Activated naive CD4-positive, alpha-beta T cell treated with anti-CD3 and anti-CD28 coated beads for 36 hours (primary cell): ENCODE measurements at regions not wholly inside any gene's neighbourhood (a gene's known extent, or its start where the extent isn't known, plus 50 kb on each side); places are given as distances from the start of the nearest gene placed in this dataset.
"Not testable (repeated sequence)": the region's sequence is repeated elsewhere in the genome, so short reads cannot be mapped to it uniquely, and the experiment has no call there.

ENCODE experiments used
- CTCF ChIA-PET: fragments of 350-600 bp; sonication (Branson Sonifier 250); formaldehyde crosslinking; loops from one replicate; lab custom pipeline; 2021; ENCODE audit warnings: antibody characterized with exemption; lab: Charles Lee
- DNase-seq: peaks from one replicate; pipeline ENCODE4 v3.0.0-alpha.2; 2020
- H3K27ac Mint-ChIP-seq: one replicate; pipeline ENCODE4 v1.8.0; 2021; ENCODE audit warnings: mild to moderate bottlenecking, mixed read lengths
- H3K27me3 Mint-ChIP-seq: one replicate; pipeline ENCODE4 v1.8.0; 2021; ENCODE audit warnings: low read depth, mixed read lengths
- H3K36me3 Mint-ChIP-seq: one replicate; pipeline ENCODE4 v1.8.0; 2021; ENCODE audit warnings: low read depth, mixed read lengths
- H3K4me1 Mint-ChIP-seq: one replicate; pipeline ENCODE4 v1.8.0; 2021; ENCODE audit warnings: low read depth, mixed read lengths
- H3K4me3 Mint-ChIP-seq: one replicate; pipeline ENCODE4 v1.8.0; 2021; ENCODE audit warnings: mild to moderate bottlenecking, moderate library complexity, mixed read lengths
- H3K9me3 Mint-ChIP-seq: one replicate; pipeline ENCODE4 v1.8.0; 2021; ENCODE audit warnings: mixed read lengths
- intact Hi-C: fragments of 100-400 bp; cut with micrococcal nuclease; formaldehyde crosslinking; loops from one replicate; pipeline ENCODE4 v1.15.1; 2023

DNA sequence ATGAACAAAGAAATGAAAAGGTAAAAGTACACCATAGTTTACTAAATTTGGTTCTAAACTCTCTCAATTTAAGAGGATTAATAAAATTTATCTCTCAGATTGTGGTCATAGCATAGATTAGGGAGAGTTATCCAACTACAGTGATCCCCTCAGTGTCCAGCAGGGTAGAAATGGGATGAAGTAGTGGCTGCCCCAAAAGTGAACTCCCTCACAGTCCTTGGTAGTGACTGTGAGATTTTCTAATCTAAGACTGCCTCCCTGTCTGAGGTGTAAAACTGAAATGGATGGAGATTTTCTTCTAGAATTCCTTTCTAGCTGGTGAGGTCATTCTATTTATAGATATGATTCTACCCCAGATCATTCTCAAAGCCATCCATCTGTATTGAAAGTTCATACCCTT is 455.5 kb downstream of the ACTL7B start:
- intact Hi-C loops = no loop called here
- H3K27me3 Mint-ChIP-seq = no peaks in the 10 kb centered on the region

DNA sequence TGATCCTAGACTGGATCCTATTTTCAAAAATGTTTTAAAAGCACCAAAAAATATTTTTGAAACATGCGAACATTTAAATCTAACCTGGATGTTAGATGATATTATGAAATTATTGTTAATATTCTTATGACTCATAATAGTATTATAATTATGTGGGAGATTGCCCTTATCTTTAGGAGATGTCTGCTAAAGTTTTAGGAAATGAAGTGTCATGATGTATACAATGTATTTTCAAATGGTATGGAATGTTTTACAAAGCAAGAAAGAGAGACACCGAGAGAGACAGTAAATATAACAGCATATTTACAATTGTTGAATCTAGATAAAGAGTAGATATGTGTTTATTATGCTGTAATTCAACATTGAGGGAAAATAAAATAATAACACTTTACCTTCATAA is 455.9 kb downstream of the ACTL7B start:
- Mint-ChIP-seq H3K36me3 (no peaks in the 10 kb centered on the region), H3K4me1 (no peaks in the 10 kb centered on the region), H3K27me3 (no peaks in the 10 kb centered on the region), H3K9me3 (no peaks in the 10 kb centered on the region), H3K4me3 (no peak overlapping the region), H3K27ac (no peak overlapping the region)
- DNase-seq = no peak
- intact Hi-C loops = no loop called here
- CTCF ChIA-PET = no interaction called here

More for the DNA sequence above, 455.5 kb downstream of the ACTL7B start:
- CTCF ChIA-PET = no interaction called here
- Mint-ChIP-seq H3K4me3 (no peak overlapping the region), H3K36me3 (no peaks in the 10 kb centered on the region), H3K4me1 (no peaks in the 10 kb centered on the region), H3K27ac (no peak overlapping the region), H3K9me3 (no peaks in the 10 kb centered on the region)
- DNase-seq = no peak

DNA sequence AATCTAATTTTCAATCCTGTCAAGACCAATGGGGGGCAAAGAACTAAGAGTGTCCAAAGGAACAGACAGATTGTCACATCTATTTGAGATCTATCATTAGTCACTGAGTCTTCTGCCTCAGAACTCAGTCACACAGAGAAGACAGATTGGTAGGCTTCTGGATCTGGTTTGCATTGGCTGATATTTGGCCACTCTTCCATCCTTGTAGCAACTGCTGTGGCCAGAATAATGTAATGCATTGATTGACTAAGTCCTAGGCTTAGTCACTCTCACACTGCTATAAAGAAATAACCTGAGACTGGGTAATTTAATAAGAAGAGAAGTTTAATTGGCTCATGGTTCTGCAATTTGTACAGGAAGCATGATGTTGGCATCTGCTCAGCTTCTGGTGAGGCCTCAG is 458.5 kb downstream of the ACTL7B start:
- CTCF ChIA-PET = no interaction called here
- H3K27me3 Mint-ChIP-seq = no peaks in the 10 kb centered on the region
- intact Hi-C loops = no loop called here

DNA sequence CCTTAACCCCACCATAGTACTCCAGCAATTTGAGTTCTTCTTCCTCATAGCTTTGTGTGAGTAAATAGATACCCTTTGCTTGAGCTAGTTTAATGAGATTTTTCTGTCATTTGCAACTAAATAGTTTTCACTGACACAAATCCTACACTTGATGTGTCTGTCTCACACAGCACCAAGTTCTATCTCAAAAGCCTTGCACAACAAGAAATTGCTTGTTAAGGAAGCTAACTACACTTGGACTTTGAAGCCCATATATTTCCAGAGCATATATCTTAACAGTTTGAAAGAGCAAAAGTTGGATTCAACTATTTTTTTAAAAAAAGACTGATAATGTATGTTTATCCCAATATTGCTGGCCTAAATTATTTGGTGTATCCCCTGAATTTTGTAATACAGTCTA is 459.2 kb downstream of the ACTL7B start:
- no peaks in the 10 kb centered on the region for H3K36me3 Mint-ChIP-seq
- no peaks in the 10 kb centered on the region for H3K9me3 Mint-ChIP-seq
- H3K4me1 Mint-ChIP-seq = no peaks in the 10 kb centered on the region
- H3K4me3 Mint-ChIP-seq = no peak overlapping the region
- intact Hi-C loops = no loop called here
- no peaks in the 10 kb centered on the region for H3K27me3 Mint-ChIP-seq
- CTCF ChIA-PET = no interaction called here
- no peak for DNase-seq
- H3K27ac Mint-ChIP-seq = no peak overlapping the region

More for the DNA sequence above, 458.5 kb downstream of the ACTL7B start:
- no peaks in the 10 kb centered on the region for H3K36me3 Mint-ChIP-seq
- H3K27ac Mint-ChIP-seq = no peak overlapping the region
- DNase-seq = no peak
- no peaks in the 10 kb centered on the region for H3K4me1 Mint-ChIP-seq
- no peak overlapping the region for H3K4me3 Mint-ChIP-seq
- H3K9me3 Mint-ChIP-seq = no peaks in the 10 kb centered on the region

DNA sequence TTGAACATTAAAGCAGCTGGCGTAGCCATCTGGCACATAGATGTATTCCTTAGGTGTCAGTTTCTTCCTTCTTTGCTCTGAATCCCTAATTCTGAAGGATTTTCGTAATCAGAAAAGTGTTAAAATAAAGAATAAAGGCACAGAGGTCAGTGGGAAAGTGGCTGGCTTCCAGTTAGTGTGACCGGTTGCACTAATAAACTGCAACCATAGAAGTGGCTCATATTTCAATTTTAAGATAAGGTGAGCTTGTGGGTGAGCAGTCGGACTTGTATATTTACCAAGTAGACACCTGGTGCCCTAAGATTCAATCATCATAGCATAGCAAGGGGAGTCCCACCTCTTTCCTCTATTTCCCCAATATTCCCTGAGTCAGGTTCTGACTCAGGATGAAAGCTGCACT is 459.6 kb downstream of the ACTL7B start:
- H3K4me1 Mint-ChIP-seq = no peaks in the 10 kb centered on the region
- CTCF ChIA-PET = no interaction called here
- no peak overlapping the region for H3K4me3 Mint-ChIP-seq
- no peak overlapping the region for H3K27ac Mint-ChIP-seq
- intact Hi-C loops = no loop called here
- no peaks in the 10 kb centered on the region for H3K27me3 Mint-ChIP-seq
- H3K9me3 Mint-ChIP-seq = no peaks in the 10 kb centered on the region
- H3K36me3 Mint-ChIP-seq = no peaks in the 10 kb centered on the region
- DNase-seq = no peak

DNA sequence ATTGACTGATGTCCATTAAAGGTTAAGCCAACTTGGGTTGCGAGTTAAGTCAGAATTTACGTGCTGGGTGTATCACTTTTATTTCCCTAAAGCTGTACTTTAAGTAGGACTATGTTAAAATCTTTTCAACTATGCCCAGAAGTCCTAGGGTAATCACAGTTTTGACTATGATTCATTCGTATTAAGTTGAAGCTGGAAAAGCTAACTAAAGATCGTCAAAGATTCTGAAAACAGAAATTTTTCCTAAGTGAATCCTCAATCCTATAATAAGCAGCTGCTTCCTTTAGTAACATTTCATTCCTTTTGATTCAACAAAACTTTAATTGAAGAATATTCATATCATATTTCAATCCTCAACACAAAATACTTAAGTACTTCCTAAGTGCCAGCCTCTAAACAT is 460.4 kb downstream of the ACTL7B start:
- intact Hi-C loops = no loop called here
- H3K9me3 Mint-ChIP-seq = no peaks in the 10 kb centered on the region
- H3K27ac Mint-ChIP-seq = no peak overlapping the region
- no peaks in the 10 kb centered on the region for H3K27me3 Mint-ChIP-seq
- CTCF ChIA-PET = no interaction called here
- DNase-seq = no peak
- H3K4me1 Mint-ChIP-seq = no peaks in the 10 kb centered on the region
- H3K4me3 Mint-ChIP-seq = no peak overlapping the region
- H3K36me3 Mint-ChIP-seq = no peaks in the 10 kb centered on the region

DNA sequence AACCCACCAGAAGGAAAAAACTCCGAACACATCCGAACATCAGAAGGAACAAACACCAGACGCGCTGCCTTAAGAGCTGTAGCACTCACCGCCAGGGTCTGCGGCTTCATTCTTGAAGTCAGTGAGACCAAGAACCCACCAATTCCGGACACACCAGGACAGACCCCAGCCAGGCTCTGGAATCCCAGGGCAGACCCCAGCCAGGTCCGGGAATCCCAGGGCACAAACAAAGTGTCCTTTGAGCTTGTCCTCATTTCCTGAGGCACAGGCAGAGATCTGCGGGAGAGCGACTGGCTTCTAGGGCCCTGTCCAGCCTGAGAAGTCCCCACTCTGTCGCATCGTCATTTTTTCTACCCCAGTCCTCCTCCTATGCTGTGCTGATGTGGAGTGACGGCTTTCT is 461.1 kb downstream of the ACTL7B start:
- Mint-ChIP-seq H3K9me3 (no peaks in the 10 kb centered on the region), H3K36me3 (no peaks in the 10 kb centered on the region), H3K4me1 (no peaks in the 10 kb centered on the region), H3K27ac (no peak overlapping the region), H3K27me3 (no peaks in the 10 kb centered on the region), H3K4me3 (no peak overlapping the region)
- CTCF ChIA-PET = no interaction called here
- intact Hi-C loops = no loop called here
- DNase-seq = no peak

DNA sequence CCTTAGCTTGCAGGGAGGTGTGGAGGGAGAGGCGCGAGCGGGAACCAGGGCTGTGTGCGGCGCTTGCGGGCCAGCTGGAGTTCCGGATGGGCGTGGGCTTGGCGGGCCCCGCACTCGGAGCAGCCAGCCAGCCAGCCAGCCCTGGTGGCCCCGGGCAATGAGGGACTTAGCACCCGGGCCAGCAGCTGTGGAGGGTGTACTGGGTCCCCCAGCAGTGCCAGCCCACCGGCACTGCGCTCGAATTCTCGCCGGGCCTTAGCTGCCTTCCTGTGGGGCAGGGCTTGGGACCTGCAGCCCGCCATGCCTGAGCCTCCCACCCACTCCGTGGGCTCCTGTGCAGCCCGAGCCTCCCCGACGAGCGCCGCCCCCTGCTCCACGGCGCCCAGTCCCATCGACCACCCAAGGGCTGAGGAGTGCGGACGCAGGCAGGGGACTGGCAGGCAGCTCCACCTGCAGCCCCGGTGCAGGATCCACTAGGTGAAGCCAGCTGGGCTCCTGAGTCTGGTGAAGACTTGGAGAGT is 462.2 kb downstream of the ACTL7B start:
- CTCF ChIA-PET, H3K9me3 Mint-ChIP-seq, H3K36me3 Mint-ChIP-seq, intact Hi-C loops, H3K4me1 Mint-ChIP-seq, H3K27ac Mint-ChIP-seq, DNase-seq, H3K27me3 Mint-ChIP-seq, H3K4me3 Mint-ChIP-seq: not testable (repeated sequence)

DNA sequence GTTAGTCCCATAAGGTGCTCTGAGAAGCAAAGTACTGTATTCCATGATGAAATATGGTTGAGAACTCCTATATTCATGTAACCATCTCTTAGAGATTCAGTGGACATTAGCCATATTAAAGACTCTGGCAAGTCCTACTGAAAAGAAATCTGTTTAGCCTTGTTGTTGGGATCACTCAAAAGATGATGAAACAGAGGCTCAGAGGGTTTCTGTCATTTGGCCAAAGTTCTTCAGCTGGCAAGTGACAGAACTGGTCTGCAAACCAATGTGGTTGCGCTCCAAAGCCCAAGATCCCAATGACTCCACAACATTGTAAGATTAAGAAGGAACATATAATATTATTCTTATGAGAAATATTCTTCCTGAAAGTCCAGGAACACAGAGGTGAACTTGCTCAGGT is 462.9 kb downstream of the ACTL7B start:
- no peak for DNase-seq
- Mint-ChIP-seq H3K27me3 (no peaks in the 10 kb centered on the region), H3K27ac (no peak overlapping the region), H3K9me3 (no peaks in the 10 kb centered on the region), H3K36me3 (no peaks in the 10 kb centered on the region), H3K4me3 (no peak overlapping the region), H3K4me1 (no peaks in the 10 kb centered on the region)
- CTCF ChIA-PET = no interaction called here
- intact Hi-C loops = no loop called here

DNA sequence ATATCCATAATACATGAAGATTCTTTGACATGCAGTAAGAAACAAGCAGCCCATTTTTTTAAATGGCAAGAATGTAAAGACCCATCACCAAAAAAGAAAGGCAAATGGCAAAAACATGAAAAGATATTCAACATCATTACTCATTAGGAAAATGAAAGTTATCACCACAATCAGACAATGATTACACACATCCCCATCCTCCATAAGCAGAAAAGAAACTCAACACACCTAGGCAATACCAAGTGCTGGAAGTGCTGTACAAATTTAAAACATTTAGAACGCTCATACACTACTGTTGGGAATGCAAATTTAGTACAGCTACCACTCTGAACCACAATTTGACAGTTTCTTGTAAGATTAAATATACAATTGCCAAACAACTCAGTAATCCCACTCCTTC is 466.7 kb downstream of the ACTL7B start:
- no peaks in the 10 kb centered on the region for H3K36me3 Mint-ChIP-seq
- H3K27ac Mint-ChIP-seq = no peak overlapping the region
- H3K4me3 Mint-ChIP-seq = no peak overlapping the region
- no peak for DNase-seq
- H3K27me3 Mint-ChIP-seq = no peaks in the 10 kb centered on the region
- no peaks in the 10 kb centered on the region for H3K4me1 Mint-ChIP-seq
- H3K9me3 Mint-ChIP-seq = peaks cover 3% of the 10 kb centered on the region
- intact Hi-C loops = no loop called here
- CTCF ChIA-PET = no interaction called here

DNA sequence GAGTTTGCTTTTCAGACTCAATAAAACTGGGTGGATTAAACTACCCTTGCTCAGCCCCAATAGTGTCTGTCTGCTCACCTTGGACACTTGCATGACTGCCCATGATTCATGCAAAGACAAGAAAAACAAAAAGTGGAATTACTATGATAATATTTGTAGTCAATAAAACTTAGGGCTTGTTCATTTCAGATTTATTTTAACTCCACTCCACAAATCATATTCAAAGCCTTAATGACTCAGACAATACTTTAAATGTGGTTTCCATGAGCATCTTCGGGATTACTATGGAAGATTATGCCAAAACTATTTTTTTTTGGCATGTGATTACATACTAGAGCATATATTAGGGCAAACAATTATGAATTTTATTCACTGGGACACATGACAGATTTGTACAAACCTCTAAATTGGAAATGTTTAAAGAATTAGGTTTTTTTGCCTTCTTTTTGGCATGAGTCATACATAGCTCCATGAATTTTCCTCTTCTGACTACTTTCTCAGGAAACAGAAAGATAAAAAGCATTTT is 468.9 kb downstream of the ACTL7B start:
- Mint-ChIP-seq H3K4me1 (no peaks in the 10 kb centered on the region), H3K27ac (no peak overlapping the region), H3K27me3 (no peaks in the 10 kb centered on the region), H3K9me3 (peaks cover 3% of the 10 kb centered on the region), H3K36me3 (no peaks in the 10 kb centered on the region), H3K4me3 (no peak overlapping the region)
- CTCF ChIA-PET = no interaction called here
- no peak for DNase-seq
- intact Hi-C loops = no loop called here

DNA sequence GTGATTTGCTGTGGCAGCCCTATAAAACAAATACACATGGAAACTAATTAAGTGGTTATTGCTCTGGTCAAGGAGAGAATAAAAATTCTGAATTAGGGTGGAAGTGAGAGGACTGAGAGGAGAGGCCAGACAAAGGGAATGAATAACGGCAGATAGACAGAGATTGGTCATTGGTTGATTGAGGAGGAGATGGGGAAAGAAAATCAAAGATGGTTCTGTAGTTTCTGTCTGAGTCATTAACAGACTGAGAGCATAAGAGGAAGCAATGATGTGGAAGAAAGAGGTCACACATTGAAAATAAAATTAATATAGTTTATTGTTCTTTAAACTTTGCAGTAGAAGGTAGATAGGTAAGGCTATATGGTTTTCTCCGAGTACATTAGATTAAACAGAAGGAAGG is 469.8 kb downstream of the ACTL7B start:
- no peak overlapping the region for H3K4me3 Mint-ChIP-seq
- H3K27ac Mint-ChIP-seq = no peak overlapping the region
- H3K27me3 Mint-ChIP-seq = no peaks in the 10 kb centered on the region
- intact Hi-C loops = no loop called here
- H3K4me1 Mint-ChIP-seq = no peaks in the 10 kb centered on the region
- no peak for DNase-seq
- H3K36me3 Mint-ChIP-seq = no peaks in the 10 kb centered on the region
- CTCF ChIA-PET = no interaction called here
- H3K9me3 Mint-ChIP-seq = peaks cover 3% of the 10 kb centered on the region

DNA sequence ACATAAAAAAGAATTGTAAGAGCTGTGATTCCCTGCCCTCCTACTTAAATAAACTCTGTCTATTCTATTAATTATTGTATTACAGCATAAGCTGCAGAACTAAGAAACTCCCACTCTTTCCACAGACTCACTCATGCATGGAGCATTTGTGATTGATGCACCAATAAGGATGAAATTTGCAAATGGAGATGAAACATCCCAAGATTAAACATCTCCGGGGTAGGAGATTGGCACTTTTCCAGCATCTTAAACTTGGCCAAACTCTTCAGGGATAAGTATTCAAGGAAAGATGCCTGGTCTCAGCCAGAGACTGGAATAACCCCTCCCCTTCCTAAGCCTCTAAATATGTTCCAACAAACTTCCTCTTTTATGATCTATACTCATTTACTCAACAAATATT is 472.0 kb downstream of the ACTL7B start:
- DNase-seq = no peak
- intact Hi-C loops = no loop called here
- CTCF ChIA-PET = no interaction called here
- H3K4me3 Mint-ChIP-seq = no peak overlapping the region
- no peaks in the 10 kb centered on the region for H3K27me3 Mint-ChIP-seq
- H3K36me3 Mint-ChIP-seq = no peaks in the 10 kb centered on the region
- H3K27ac Mint-ChIP-seq = no peak overlapping the region
- peaks cover 6% of the 10 kb centered on the region for H3K9me3 Mint-ChIP-seq
- H3K4me1 Mint-ChIP-seq = no peaks in the 10 kb centered on the region

DNA sequence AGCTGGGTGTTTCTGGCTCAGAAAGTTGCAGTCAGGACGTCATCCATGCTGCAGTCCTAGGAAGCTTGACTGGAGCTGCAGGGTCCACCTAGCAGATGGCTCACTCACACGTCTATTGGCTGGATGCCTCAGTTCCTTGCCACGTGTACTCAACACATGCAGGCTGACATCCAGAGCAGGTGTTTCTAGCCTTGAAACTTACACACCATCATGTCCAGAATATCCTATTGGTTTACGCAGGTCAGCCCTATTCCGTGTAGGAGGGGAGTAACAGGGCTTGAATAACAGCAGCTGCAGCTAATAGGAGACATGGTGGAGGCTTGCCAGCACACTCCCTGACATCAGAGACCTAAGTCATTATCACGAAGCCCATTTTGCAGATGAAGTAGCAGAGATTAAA is 473.5 kb downstream of the ACTL7B start:
- intact Hi-C loops = no loop called here
- Mint-ChIP-seq H3K27ac (no peak overlapping the region), H3K4me1 (no peaks in the 10 kb centered on the region), H3K4me3 (no peak overlapping the region), H3K9me3 (peaks cover 7% of the 10 kb centered on the region), H3K27me3 (no peaks in the 10 kb centered on the region), H3K36me3 (no peaks in the 10 kb centered on the region)
- DNase-seq = no peak
- CTCF ChIA-PET = no interaction called here
